ENCODE measurements at regions not wholly inside any gene's neighbourhood (a gene's known extent, or its start where the extent isn't known, plus 50 kb on each side); places are given as distances from the start of the nearest gene placed in this dataset.

GRCh38 chr7:4513450-4513849, 168.6 kb upstream of the FOXK1 start:
- no peak for TF ChIP-seq CTCF (IDR thresholded peaks at IDR 0.05; ENCODE audit: low read depth, low read length)

GRCh38 chr7:4519819-4520520, 162.1 kb upstream of the FOXK1 start:
- H3K27me3 ChIP-seq (ENCODE audit: insufficient read depth, low read depth, severe bottlenecking): no peaks in the 10 kb centered on the region
- no peak for TF ChIP-seq CTCF (IDR thresholded peaks at IDR 0.05; ENCODE audit: low read depth, low read length)
- no peak overlapping the region for H3K4me3 ChIP-seq (ENCODE audit: low read depth, low read length)
- no peaks in the 10 kb centered on the region for H3K9me3 ChIP-seq (ENCODE audit: severe bottlenecking)
- DNase-seq: no peak
- H3K27ac ChIP-seq: no peak overlapping the region
- no peaks in the 10 kb centered on the region for H3K36me3 ChIP-seq

More at GRCh38 chr7:4513450-4513849, 168.6 kb upstream of the FOXK1 start:
- DNase-seq: no peak
- no peak overlapping the region for H3K27ac ChIP-seq
- H3K27me3 ChIP-seq (ENCODE audit: insufficient read depth, low read depth, severe bottlenecking): no peaks in the 10 kb centered on the region
- H3K9me3 ChIP-seq (ENCODE audit: severe bottlenecking): peaks cover 3% of the 10 kb centered on the region
- no peaks in the 10 kb centered on the region for H3K36me3 ChIP-seq
- no peak overlapping the region for H3K4me3 ChIP-seq (ENCODE audit: low read depth, low read length)

GRCh38 chr7:4523219-4523618, 158.9 kb upstream of the FOXK1 start:
- no peaks in the 10 kb centered on the region for H3K27me3 ChIP-seq (ENCODE audit: insufficient read depth, low read depth, severe bottlenecking)
- no peak overlapping the region for H3K4me3 ChIP-seq (ENCODE audit: low read depth, low read length)
- no peaks in the 10 kb centered on the region for H3K36me3 ChIP-seq
- no peaks in the 10 kb centered on the region for H3K9me3 ChIP-seq (ENCODE audit: severe bottlenecking)
- DNase-seq: no peak
- no peak overlapping the region for H3K27ac ChIP-seq
- no peak for TF ChIP-seq CTCF (IDR thresholded peaks at IDR 0.05; ENCODE audit: low read depth, low read length)

- H3K4me3 ChIP-seq (ENCODE audit: low read depth, low read length): no peak overlapping the region
- TF ChIP-seq CTCF (IDR thresholded peaks at IDR 0.05; ENCODE audit: low read depth, low read length): no peak
- DNase-seq: no peak
- no peak overlapping the region for H3K27ac ChIP-seq
- no peaks in the 10 kb centered on the region for H3K27me3 ChIP-seq (ENCODE audit: insufficient read depth, low read depth, severe bottlenecking)
- no peaks in the 10 kb centered on the region for H3K9me3 ChIP-seq (ENCODE audit: severe bottlenecking)
- H3K36me3 ChIP-seq: no peaks in the 10 kb centered on the region
Observed at GRCh38 chr7:4523873-4524272, 158.2 kb upstream of the FOXK1 start.

- Histone ChIP-seq H3K4me3 (ENCODE audit: low read depth, low read length) (no peak overlapping the region), H3K9me3 (ENCODE audit: severe bottlenecking) (no peaks in the 10 kb centered on the region), H3K27ac (no peak overlapping the region), H3K36me3 (no peaks in the 10 kb centered on the region), H3K27me3 (ENCODE audit: insufficient read depth, low read depth, severe bottlenecking) (no peaks in the 10 kb centered on the region)
- no peak for TF ChIP-seq CTCF (IDR thresholded peaks at IDR 0.05; ENCODE audit: low read depth, low read length)
- DNase-seq: no peak
Observed at GRCh38 chr7:4525884-4526283, 156.2 kb upstream of the FOXK1 start.
